ENCODE measurements at regions not wholly inside any gene's neighbourhood (a gene's known extent, or its start where the extent isn't known, plus 50 kb on each side); places are given as distances from the start of the nearest gene placed in this dataset.

DNA sequence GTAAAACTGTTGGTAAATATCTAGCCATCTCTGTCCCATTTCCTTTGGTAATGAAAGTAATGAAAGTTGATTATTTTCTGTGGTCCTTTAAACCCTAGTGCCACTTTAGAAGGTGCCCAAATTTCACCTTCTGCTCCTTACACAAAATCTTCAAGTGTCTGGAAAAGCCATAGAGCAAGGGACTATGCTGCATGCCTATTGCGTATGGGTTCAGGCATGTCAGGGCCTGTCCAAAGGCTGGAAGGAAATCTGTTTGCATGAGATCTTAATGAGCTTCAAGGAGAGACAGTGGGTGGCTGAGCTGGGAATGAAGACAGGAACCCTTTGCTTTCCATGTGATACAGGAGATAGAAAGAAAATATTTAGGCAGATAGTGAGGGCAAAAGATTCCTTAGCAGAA, 66.6 kb upstream of the CCN6 start:
- H2AFZ ChIP-seq (ENCODE audit: low read length) = peak overlapping the region; percentile 20
- H3K27ac ChIP-seq (ENCODE audit: insufficient read depth, low read length) = no peak overlapping the region
- peak in 1 of 2 donors; percentile 33 for DNase-seq (ENCODE audit: low read depth in 2 of 2)
- no peaks in the 10 kb centered on the region for H4K20me1 ChIP-seq (ENCODE audit: control insufficient read depth, extremely low read depth, insufficient read depth, low read length)
- TF ChIP-seq EZH2 (IDR thresholded peaks at IDR 0.05; ENCODE audit: low read length, missing control alignments) (no peak), CTCF (conservative IDR thresholded peaks at IDR 0.05 in 1 of 2, IDR thresholded peaks at IDR 0.05 in 1 of 2; ENCODE audit: low read depth in 1 of 2, low read length in 2 of 2) (no peak)
- H3K79me2 ChIP-seq (ENCODE audit: control insufficient read depth, insufficient read depth, low read length) = no peaks in the 10 kb centered on the region
- H3K36me3 ChIP-seq (ENCODE audit: control insufficient read depth, insufficient read depth, low read length) = no peaks in the 10 kb centered on the region
- H3K4me2 ChIP-seq (ENCODE audit: extremely low read depth, insufficient read depth, low read length) = no peak overlapping the region
- H3K27me3 ChIP-seq (ENCODE audit: control insufficient read depth, insufficient read depth, low read length) = no peaks in the 10 kb centered on the region
- H3K9me3 ChIP-seq (ENCODE audit: control insufficient read depth, insufficient read depth, low read depth, low read length) = no peaks in the 10 kb centered on the region
- no peak overlapping the region for H3K4me3 ChIP-seq (replicated peaks in 1 of 4; ENCODE audit: control extremely low read depth in 1 of 4, insufficient read depth in 1 of 4, low read depth in 3 of 4, low read length in 4 of 4)
- no peak overlapping the region for H3K9ac ChIP-seq (ENCODE audit: insufficient read depth, low read length)
- H3K4me1 ChIP-seq (ENCODE audit: control insufficient read depth, extremely low read depth, insufficient read depth, low read length) = peaks cover 7% of the 10 kb centered on the region

DNA sequence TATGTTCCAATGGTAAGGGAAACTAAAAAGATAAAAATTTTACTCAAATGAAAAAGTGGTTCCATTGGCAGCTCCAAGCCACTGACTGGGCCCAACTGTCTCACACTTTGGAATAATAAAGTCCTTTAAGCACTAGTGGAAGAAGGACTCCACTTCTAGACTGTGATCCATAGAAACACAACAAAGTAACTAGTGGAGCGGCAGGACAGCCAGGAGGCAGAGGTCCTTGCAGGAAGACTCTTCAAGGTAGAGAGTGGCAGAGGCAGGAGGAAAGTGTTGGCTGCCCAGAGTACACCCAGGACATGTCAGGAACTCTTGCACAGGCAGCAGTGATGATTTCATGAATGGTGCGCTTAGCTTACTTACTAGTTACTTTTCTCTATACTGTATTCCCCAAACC, 65.0 kb upstream of the CCN6 start:
- Histone ChIP-seq H3K9me3 (ENCODE audit: control insufficient read depth, insufficient read depth, low read depth, low read length) (no peaks in the 10 kb centered on the region), H3K79me2 (ENCODE audit: control insufficient read depth, insufficient read depth, low read length) (no peaks in the 10 kb centered on the region), H3K9ac (ENCODE audit: insufficient read depth, low read length) (no peak overlapping the region), H3K27ac (ENCODE audit: insufficient read depth, low read length) (no peak overlapping the region), H4K20me1 (ENCODE audit: control insufficient read depth, extremely low read depth, insufficient read depth, low read length) (no peaks in the 10 kb centered on the region), H3K4me2 (ENCODE audit: extremely low read depth, insufficient read depth, low read length) (no peak overlapping the region), H3K4me3 (replicated peaks in 1 of 4; ENCODE audit: control extremely low read depth in 1 of 4, insufficient read depth in 1 of 4, low read depth in 3 of 4, low read length in 4 of 4) (no peak overlapping the region), H3K4me1 (ENCODE audit: control insufficient read depth, extremely low read depth, insufficient read depth, low read length) (peaks cover 7% of the 10 kb centered on the region), H3K27me3 (ENCODE audit: control insufficient read depth, insufficient read depth, low read length) (no peaks in the 10 kb centered on the region), H3K36me3 (ENCODE audit: control insufficient read depth, insufficient read depth, low read length) (no peaks in the 10 kb centered on the region), H2AFZ (ENCODE audit: low read length) (no peak overlapping the region)
- TF ChIP-seq CTCF (conservative IDR thresholded peaks at IDR 0.05 in 1 of 2, IDR thresholded peaks at IDR 0.05 in 1 of 2; ENCODE audit: low read depth in 1 of 2, low read length in 2 of 2) = no peak
- TF ChIP-seq EZH2 (IDR thresholded peaks at IDR 0.05; ENCODE audit: low read length, missing control alignments) = no peak
- no peak for DNase-seq (ENCODE audit: low read depth in 2 of 2)

- H3K4me2 ChIP-seq (ENCODE audit: extremely low read depth, insufficient read depth, low read length) = no peak overlapping the region
These were observed 64.2 kb upstream of the CCN6 start for GRCh38 chr6:111989743-111990142.

More at GRCh38 chr6:111989743-111990142, 64.2 kb upstream of the CCN6 start:
- no peak overlapping the region for H3K9ac ChIP-seq (ENCODE audit: insufficient read depth, low read length)
- no peak overlapping the region for H3K4me3 ChIP-seq (replicated peaks in 1 of 4; ENCODE audit: control extremely low read depth in 1 of 4, insufficient read depth in 1 of 4, low read depth in 3 of 4, low read length in 4 of 4)
- H3K9me3 ChIP-seq (ENCODE audit: control insufficient read depth, insufficient read depth, low read depth, low read length) = no peaks in the 10 kb centered on the region
- no peak for DNase-seq (ENCODE audit: low read depth in 2 of 2)
- H3K36me3 ChIP-seq (ENCODE audit: control insufficient read depth, insufficient read depth, low read length) = no peaks in the 10 kb centered on the region
- H3K27ac ChIP-seq (ENCODE audit: insufficient read depth, low read length) = no peak overlapping the region
- H3K79me2 ChIP-seq (ENCODE audit: control insufficient read depth, insufficient read depth, low read length) = no peaks in the 10 kb centered on the region
- H3K4me1 ChIP-seq (ENCODE audit: control insufficient read depth, extremely low read depth, insufficient read depth, low read length) = peaks cover 7% of the 10 kb centered on the region
- H3K27me3 ChIP-seq (ENCODE audit: control insufficient read depth, insufficient read depth, low read length) = no peaks in the 10 kb centered on the region
- H2AFZ ChIP-seq (ENCODE audit: low read length) = no peak overlapping the region
- TF ChIP-seq EZH2 (IDR thresholded peaks at IDR 0.05; ENCODE audit: low read length, missing control alignments) = no peak
- TF ChIP-seq CTCF (conservative IDR thresholded peaks at IDR 0.05 in 1 of 2, IDR thresholded peaks at IDR 0.05 in 1 of 2; ENCODE audit: low read depth in 1 of 2, low read length in 2 of 2) = no peak
- H4K20me1 ChIP-seq (ENCODE audit: control insufficient read depth, extremely low read depth, insufficient read depth, low read length) = no peaks in the 10 kb centered on the region

All from fibroblast of lung (primary cell).